H9 (cell line): ENCODE measurements at regions not wholly inside any gene's neighbourhood (a gene's known extent, or its start where the extent isn't known, plus 50 kb on each side); places are given as distances from the start of the nearest gene placed in this dataset.

Experiments used
- DNase-seq: peaks from one replicate; pipeline ENCODE4 v3.0.0-alpha.2; 2017
- H2AFZ ChIP-seq: one replicate; pipeline ENCODE4 v1.6.1; 2013; ENCODE audit warnings: mild to moderate bottlenecking, low read length, control low read depth, moderate library complexity
- H2AK5ac ChIP-seq: 2 replicates; pipeline ENCODE4 v1.6.1; 2013; ENCODE audit warnings: low read length, control low read depth, mixed read lengths; ENCODE audit not compliant: insufficient read length
- H2BK120ac ChIP-seq: one replicate; pipeline ENCODE4 v1.6.1; 2013; ENCODE audit warnings: low read depth, mild to moderate bottlenecking, low read length, control low read depth, inconsistent platforms; ENCODE audit not compliant: poor library complexity, severe bottlenecking
- H2BK12ac ChIP-seq: 2 replicates; pipeline ENCODE4 v1.6.1; 2013; ENCODE audit warnings: low read length, control low read depth, mixed read lengths, low read depth; ENCODE audit not compliant: insufficient read length
- H2BK15ac ChIP-seq: 2 replicates; pipeline ENCODE4 v1.6.1; 2013; ENCODE audit warnings: low read depth, low read length, control low read depth
- H2BK20ac ChIP-seq: one replicate; pipeline ENCODE4 v1.6.1; 2013; ENCODE audit warnings: low read depth, mild to moderate bottlenecking, low read length, control low read depth, inconsistent platforms; ENCODE audit not compliant: poor library complexity, severe bottlenecking
- H2BK5ac ChIP-seq: 2 replicates; pipeline ENCODE4 v1.6.1; 2013; ENCODE audit warnings: low read length, control low read depth, mixed read lengths; ENCODE audit not compliant: insufficient read length
- H3K14ac ChIP-seq: 2 replicates; pipeline ENCODE4 v1.6.1; 2013; ENCODE audit warnings: low read length, control low read depth; ENCODE audit not compliant: insufficient read depth
- H3K18ac ChIP-seq: 2 replicates; pipeline ENCODE4 v1.6.1; 2013; ENCODE audit warnings: low read depth, mild to moderate bottlenecking, mixed read lengths, low read length, control low read depth; ENCODE audit not compliant: insufficient read length
- H3K23ac ChIP-seq: 2 replicates; pipeline ENCODE4 v1.6.1; 2013; ENCODE audit warnings: low read length, control low read depth, mixed read lengths, low read depth; ENCODE audit not compliant: insufficient read length
- H3K23me2 ChIP-seq: 2 replicates; pipeline ENCODE4 v1.6.1; 2013; ENCODE audit warnings: low read depth, mild to moderate bottlenecking, mixed read lengths, low read length, control low read depth; ENCODE audit not compliant: insufficient read length, poor library complexity, severe bottlenecking
- H3K27ac ChIP-seq: 2 replicates; pipeline ENCODE4 v1.5.1; 2013; ENCODE audit warnings: low read length, control low read depth, mixed read lengths, low read depth; ENCODE audit not compliant: insufficient read length
- H3K27me3 ChIP-seq: 2 replicates; pipeline ENCODE4 v1.6.1; 2013; ENCODE audit warnings: low read length, control low read depth, inconsistent platforms; ENCODE audit not compliant: insufficient read depth
- H3K4ac ChIP-seq: 2 replicates; pipeline ENCODE4 v1.6.1; 2013; ENCODE audit warnings: low read depth, mild to moderate bottlenecking, control low read depth, inconsistent platforms, low read length, moderate library complexity
- H3K4me1 ChIP-seq: 2 replicates; pipeline ENCODE4 v1.6.1; 2013; ENCODE audit warnings: low read length, control low read depth, inconsistent platforms; ENCODE audit not compliant: insufficient read depth
- H3K4me2 ChIP-seq: 2 replicates; pipeline ENCODE4 v1.6.1; 2013; ENCODE audit warnings: low read length, control low read depth, mixed read lengths; ENCODE audit not compliant: insufficient read length, insufficient read depth
- H3K56ac ChIP-seq: 2 replicates; pipeline ENCODE4 v1.6.1; 2013; ENCODE audit warnings: low read depth, mild to moderate bottlenecking, mixed read lengths, low read length, control low read depth; ENCODE audit not compliant: insufficient read length
- H3K79me1 ChIP-seq: 2 replicates; pipeline ENCODE4 v1.6.1; 2013; ENCODE audit warnings: low read depth, mild to moderate bottlenecking, moderate library complexity, low read length, control low read depth, inconsistent platforms; ENCODE audit not compliant: insufficient read depth, poor library complexity, severe bottlenecking
- H3K79me2 ChIP-seq: 2 replicates; pipeline ENCODE4 v1.6.1; 2013; ENCODE audit warnings: low read length, control low read depth, inconsistent platforms; ENCODE audit not compliant: insufficient read depth
- H3K9ac ChIP-seq: 2 replicates; pipeline ENCODE4 v1.6.1; 2013; ENCODE audit warnings: low read length, control low read depth, mixed read lengths; ENCODE audit not compliant: insufficient read length; ENCODE audit errors: extremely low read depth
- H3K9me3 ChIP-seq: one replicate; pipeline ENCODE4 v1.6.1; 2013; ENCODE audit warnings: low read depth, low read length, inconsistent platforms; ENCODE audit not compliant: control insufficient read depth
- H3T11ph ChIP-seq: one replicate; pipeline ENCODE4 v1.6.1; 2013; ENCODE audit warnings: mild to moderate bottlenecking, low read length, control low read depth, inconsistent platforms
- H4K20me1 ChIP-seq: one replicate; pipeline ENCODE4 v1.6.1; 2013; ENCODE audit not compliant: control insufficient read depth, insufficient read length, insufficient read depth
- H4K5ac ChIP-seq: 2 replicates; pipeline ENCODE4 v1.6.1; 2013; ENCODE audit warnings: low read depth, mild to moderate bottlenecking, mixed read lengths, low read length, control low read depth; ENCODE audit not compliant: insufficient read length
- H4K8ac ChIP-seq: replicated peaks from 2 replicates; pipeline ENCODE4 v1.6.1; 2013; ENCODE audit warnings: low read length, control low read depth, mixed read lengths, low read depth; ENCODE audit not compliant: insufficient read length
- H4K91ac ChIP-seq: 2 replicates; pipeline ENCODE4 v1.6.1; 2013; ENCODE audit warnings: low read depth, mild to moderate bottlenecking, moderate library complexity, mixed read lengths, low read length, control low read depth; ENCODE audit not compliant: insufficient read length
- H3K27ac Mint-ChIP-seq, 3 experiments: 2 replicates in 2 of 3; 3 replicates in 1 of 3; pipeline ENCODE4 v1.8.0; 2020 to 2021; ENCODE audit warnings: mixed read lengths in 3 of 3, mild to moderate bottlenecking in 1 of 3, moderate library complexity in 1 of 3
- H3K27me3 Mint-ChIP-seq: 2 replicates; pipeline ENCODE4 v1.8.0; 2021; ENCODE audit warnings: low read depth, mild to moderate bottlenecking, moderate library complexity, mixed read lengths
- H3K36me3 Mint-ChIP-seq, 3 experiments: 2 replicates in 2 of 3; 3 replicates in 1 of 3; pipeline ENCODE4 v1.8.0; 2020 to 2021; ENCODE audit warnings: low read depth in 3 of 3, mixed read lengths in 3 of 3; ENCODE audit not compliant: insufficient read depth in 1 of 3
- H3K4me1 Mint-ChIP-seq, 2 experiments: 2 replicates each; pipeline ENCODE4 v1.8.0; 2020; ENCODE audit warnings: mixed read lengths in 2 of 2
- H3K4me3 Mint-ChIP-seq, 2 experiments: 2 replicates in 1 of 2; 3 replicates in 1 of 2; pipeline ENCODE4 v1.8.0; 2020 to 2021; ENCODE audit warnings: mild to moderate bottlenecking in 2 of 2, mixed read lengths in 2 of 2, moderate library complexity in 1 of 2
- H3K9me3 Mint-ChIP-seq, 2 experiments: 2 replicates in 1 of 2; 3 replicates in 1 of 2; pipeline ENCODE4 v1.8.0; 2020; ENCODE audit warnings: mild to moderate bottlenecking in 2 of 2, mixed read lengths in 2 of 2, moderate library complexity in 1 of 2
- WGBS: extraction: QIAGEN DNeasy Blood & Tissue Kit; methylation state at CpG from one replicate; pipeline ENCODE4 v1.1.7; 2013; ENCODE audit warnings: missing lambda C conversion rate, low lambda C conversion rate, mixed read lengths; ENCODE audit not compliant: insufficient read length; ENCODE audit errors: extremely low coverage; 5-methylcytosine and 5-hydroxymethylcytosine counted together
- TF ChIP-seq, protein P1 (sequence below): fragments of 200-600 bp; sonication (generic); conservative IDR thresholded peaks from 3 replicates; pipeline ENCODE4 v1.8.0; 2021; ENCODE audit warnings: antibody characterized with exemption, mild to moderate bottlenecking

DNA sequence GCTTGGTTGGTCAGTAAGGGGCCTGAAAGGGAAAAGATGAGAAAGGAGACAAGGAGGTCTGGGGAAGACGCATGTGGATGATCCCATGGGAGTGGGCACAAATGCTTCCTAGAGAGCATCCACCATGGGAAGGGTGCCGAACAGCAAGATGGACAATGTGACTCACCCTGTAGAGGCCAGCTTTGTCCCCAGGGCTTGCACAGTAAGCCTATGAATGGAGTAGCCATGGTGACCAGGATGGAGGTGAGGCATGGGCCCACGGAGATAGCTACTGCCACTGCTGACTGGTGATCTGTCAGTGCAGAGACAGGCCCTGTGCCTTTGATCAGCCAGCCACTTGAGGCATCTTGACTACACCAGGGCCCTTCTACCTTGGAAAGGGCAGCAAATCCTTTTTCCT is 172.6 kb downstream of the HAUS1 start:
- Histone ChIP-seq H3K4ac (no peak overlapping the region), H4K20me1 (no peaks in the 10 kb centered on the region), H4K8ac (no peak overlapping the region), H3K79me1 (no peaks in the 10 kb centered on the region), H3T11ph (no peak overlapping the region), H3K9me3 (no peaks in the 10 kb centered on the region), H3K18ac (no peak overlapping the region), H3K4me1 (peaks cover 10% of the 10 kb centered on the region; the same call in 1 of the 2 replicates), H3K4me2 (no peak overlapping the region), H3K23ac (no peak overlapping the region), H3K9ac (no peak overlapping the region), H4K5ac (no peak overlapping the region), H3K79me2 (no peaks in the 10 kb centered on the region; the same call in 1 of the 2 replicates), H2BK120ac (no peak overlapping the region), H3K23me2 (no peaks in the 10 kb centered on the region), H3K27me3 (no peaks in the 10 kb centered on the region), H4K91ac (no peak overlapping the region), H3K27ac (no peak overlapping the region), H2AK5ac (no peak overlapping the region), H3K56ac (no peak overlapping the region), H2AFZ (no peak overlapping the region), H2BK15ac (no peak overlapping the region), H2BK20ac (no peak overlapping the region), H2BK12ac (no peak overlapping the region), H3K14ac (no peak overlapping the region; the same call in 1 of the 2 replicates), H2BK5ac (no peak overlapping the region)
- peaks cover 32 to 34% of the 10 kb centered on the region in 2 experiments for H3K4me1 Mint-ChIP-seq
- no peak for DNase-seq
- no peaks in the 10 kb centered on the region for H3K27me3 Mint-ChIP-seq
- no CpG with 5 or more reads among the region's 3 CpGs for WGBS
- no peak overlapping the region for H3K4me3 Mint-ChIP-seq
- H3K9me3 Mint-ChIP-seq = no peaks in the 10 kb centered on the region
- no peak overlapping the region for H3K27ac Mint-ChIP-seq
- no peaks in the 10 kb centered on the region for H3K36me3 Mint-ChIP-seq
- TF ChIP-seq, protein P1, sequence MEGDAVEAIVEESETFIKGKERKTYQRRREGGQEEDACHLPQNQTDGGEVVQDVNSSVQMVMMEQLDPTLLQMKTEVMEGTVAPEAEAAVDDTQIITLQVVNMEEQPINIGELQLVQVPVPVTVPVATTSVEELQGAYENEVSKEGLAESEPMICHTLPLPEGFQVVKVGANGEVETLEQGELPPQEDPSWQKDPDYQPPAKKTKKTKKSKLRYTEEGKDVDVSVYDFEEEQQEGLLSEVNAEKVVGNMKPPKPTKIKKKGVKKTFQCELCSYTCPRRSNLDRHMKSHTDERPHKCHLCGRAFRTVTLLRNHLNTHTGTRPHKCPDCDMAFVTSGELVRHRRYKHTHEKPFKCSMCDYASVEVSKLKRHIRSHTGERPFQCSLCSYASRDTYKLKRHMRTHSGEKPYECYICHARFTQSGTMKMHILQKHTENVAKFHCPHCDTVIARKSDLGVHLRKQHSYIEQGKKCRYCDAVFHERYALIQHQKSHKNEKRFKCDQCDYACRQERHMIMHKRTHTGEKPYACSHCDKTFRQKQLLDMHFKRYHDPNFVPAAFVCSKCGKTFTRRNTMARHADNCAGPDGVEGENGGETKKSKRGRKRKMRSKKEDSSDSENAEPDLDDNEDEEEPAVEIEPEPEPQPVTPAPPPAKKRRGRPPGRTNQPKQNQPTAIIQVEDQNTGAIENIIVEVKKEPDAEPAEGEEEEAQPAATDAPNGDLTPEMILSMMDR = no peak
